IMR-90 (cell line): ENCODE measurements at regions not wholly inside any gene's neighbourhood (a gene's known extent, or its start where the extent isn't known, plus 50 kb on each side); places are given as distances from the start of the nearest gene placed in this dataset.

Experiments
- ATAC-seq: fragments of 200-7000 bp; cut with Tn5 transposase; 2 replicates; pipeline ENCODE4 v1.9.1; 2020; ENCODE audit warnings: low read depth, mild to moderate bottlenecking, moderate library complexity
- BruUV-seq: library from RNA; stranded (reverse); fragments of 400-500 nt; replicated peaks from 2 replicates; lab custom pipeline; 2021; lab: Mats Ljungman, UMichigan
- CTCF ChIA-PET: fragments of 300-600 bp; formaldehyde crosslinking; extraction: SDS; loops from one replicate; lab custom pipeline; 2021; ENCODE audit warnings: antibody characterized with exemption; lab: Yijun Ruan, JAX
- POLR2A ChIA-PET: fragments of 300-600 bp; sonication (Branson Sonifier 250); formaldehyde crosslinking; loops from one replicate; lab custom pipeline; 2022; ENCODE audit warnings: antibody characterized with exemption; ENCODE audit not compliant: unreplicated experiment; lab: Charles Lee
- DNase-seq: peaks from one replicate; pipeline ENCODE4 v3.0.0; 2013
- H2AFZ ChIP-seq: replicated peaks from 2 replicates; pipeline ENCODE3; 2013; ENCODE audit warnings: low read length, mild to moderate bottlenecking; ENCODE audit not compliant: poor library complexity
- H2AK5ac ChIP-seq: 2 replicates; pipeline ENCODE4 v1.6.1; 2013; ENCODE audit warnings: low read depth, low read length, inconsistent platforms
- H2AK9ac ChIP-seq: replicated peaks from 2 replicates; pipeline ENCODE3; 2013; ENCODE audit warnings: mild to moderate bottlenecking, low read depth, low read length, moderate library complexity; ENCODE audit not compliant: poor library complexity
- H2BK120ac ChIP-seq: 2 replicates; pipeline ENCODE4 v1.6.1; 2013; ENCODE audit warnings: low read depth, low read length, inconsistent platforms
- H2BK15ac ChIP-seq: 3 replicates; pipeline ENCODE4 v1.6.1; 2013; ENCODE audit warnings: low read depth, low read length, inconsistent platforms
- H2BK20ac ChIP-seq: 2 replicates; pipeline ENCODE4 v1.6.1; 2013; ENCODE audit warnings: low read depth, mild to moderate bottlenecking, inconsistent platforms, low read length, moderate library complexity
- H2BK5ac ChIP-seq: 2 replicates; pipeline ENCODE4 v1.6.1; 2013; ENCODE audit warnings: mild to moderate bottlenecking, low read depth, low read length, inconsistent platforms; ENCODE audit not compliant: poor library complexity, severe bottlenecking
- H3K14ac ChIP-seq: replicated peaks from 2 replicates; pipeline ENCODE4 v1.6.1; 2013; ENCODE audit warnings: low read depth, low read length, inconsistent platforms
- H3K18ac ChIP-seq: 2 replicates; pipeline ENCODE4 v1.6.1; 2013; ENCODE audit warnings: low read depth, low read length, control low read depth
- H3K23ac ChIP-seq: 2 replicates; pipeline ENCODE4 v1.6.1; 2013; ENCODE audit warnings: low read depth, low read length, inconsistent platforms
- H3K27ac ChIP-seq: 2 replicates; pipeline ENCODE4 v1.5.1; 2013; ENCODE audit warnings: mild to moderate bottlenecking, control low read depth, low read length; ENCODE audit not compliant: insufficient read depth
- H3K27me3 ChIP-seq: 2 replicates; pipeline ENCODE4 v1.6.1; 2013; ENCODE audit warnings: low read length; ENCODE audit not compliant: control insufficient read depth, insufficient read depth
- H3K36me3 ChIP-seq: 2 replicates; pipeline ENCODE4 v1.6.1; 2013; ENCODE audit warnings: low read length, mixed read lengths; ENCODE audit not compliant: control insufficient read depth, insufficient read depth
- H3K4ac ChIP-seq: 2 replicates; pipeline ENCODE4 v1.6.1; 2013; ENCODE audit warnings: low read depth, low read length, inconsistent platforms
- H3K4me1 ChIP-seq: 2 replicates; pipeline ENCODE4 v1.6.1; 2013; ENCODE audit warnings: low read length, mixed read lengths; ENCODE audit not compliant: control insufficient read depth, insufficient read depth
- H3K4me2 ChIP-seq: 2 replicates; pipeline ENCODE4 v1.6.1; 2013; ENCODE audit warnings: low read depth, mild to moderate bottlenecking, control low read depth, low read length, moderate library complexity
- H3K4me3 ChIP-seq: 2 replicates; pipeline ENCODE4 v1.5.1; 2013; ENCODE audit warnings: low read depth, mild to moderate bottlenecking, control low read depth, low read length, moderate library complexity; ENCODE audit not compliant: insufficient read depth
- H3K56ac ChIP-seq: 2 replicates; pipeline ENCODE4 v1.6.1; 2013; ENCODE audit warnings: low read length, inconsistent platforms; ENCODE audit not compliant: insufficient read depth; ENCODE audit errors: extremely low read depth
- H3K79me1 ChIP-seq, 2 experiments: 2 replicates each; pipeline ENCODE4 v1.6.1; 2013; ENCODE audit warnings: low read length in 2 of 2, inconsistent platforms in 1 of 2, low read depth in 1 of 2
- H3K9ac ChIP-seq: 2 replicates; pipeline ENCODE4 v1.6.1; 2013; ENCODE audit warnings: low read depth, low read length, control low read depth
- H3K9me1 ChIP-seq: 2 replicates; pipeline ENCODE4 v1.6.1; 2013; ENCODE audit warnings: low read length, inconsistent platforms; ENCODE audit not compliant: insufficient read depth
- H3K9me3 ChIP-seq: 2 replicates; pipeline ENCODE4 v1.6.1; 2013; ENCODE audit warnings: low read length; ENCODE audit not compliant: control insufficient read depth, insufficient read depth
- H4K20me1 ChIP-seq: 2 replicates; pipeline ENCODE4 v1.6.1; 2013; ENCODE audit warnings: low read length, inconsistent platforms; ENCODE audit not compliant: insufficient read depth
- H4K5ac ChIP-seq: 2 replicates; pipeline ENCODE4 v1.6.1; 2013; ENCODE audit warnings: mild to moderate bottlenecking, low read depth, low read length, control low read depth
- H4K8ac ChIP-seq, 2 experiments: 2 replicates each; pipeline ENCODE4 v1.6.1; 2013; ENCODE audit warnings: low read depth in 2 of 2, low read length in 2 of 2, control low read depth in 1 of 2, inconsistent platforms in 1 of 2
- H4K91ac ChIP-seq: 2 replicates; pipeline ENCODE4 v1.6.1; 2013; ENCODE audit warnings: low read depth, low read length, inconsistent platforms; ENCODE audit not compliant: insufficient read depth
- BHLHE40 ChIP-seq: fragments of 150-350 bp; IDR thresholded peaks from 2 replicates; pipeline ENCODE4 v1.6.1; 2016; ENCODE audit warnings: mild to moderate bottlenecking, low read depth, low read length
- CEBPB ChIP-seq: IDR thresholded peaks from 2 replicates; pipeline ENCODE4 v1.6.1; 2012; ENCODE audit warnings: low read depth, low read length, improper control_type of control experiment
- CTCF ChIP-seq: conservative IDR thresholded peaks from 2 replicates; pipeline ENCODE4 v1.5.1; 2012; ENCODE audit warnings: mild to moderate bottlenecking, low read depth, low read length, improper control_type of control experiment
- ELK1 ChIP-seq: fragments of 150-350 bp; IDR thresholded peaks from 2 replicates; pipeline ENCODE4 v1.6.1; 2016; ENCODE audit warnings: low read depth, mild to moderate bottlenecking, low read length, moderate library complexity, borderline replicate concordance
- FOS ChIP-seq: fragments of 150-350 bp; IDR thresholded peaks from 2 replicates; pipeline ENCODE4 v1.6.1; 2016; ENCODE audit warnings: low read depth, low read length
- MAZ ChIP-seq: IDR thresholded peaks from 2 replicates; pipeline ENCODE4 v1.6.1; 2012; ENCODE audit warnings: low read depth, mild to moderate bottlenecking, low read length, improper control_type of control experiment, moderate library complexity, borderline replicate concordance
- MXI1 ChIP-seq: IDR thresholded peaks from 2 replicates; pipeline ENCODE4 v1.6.1; 2012; ENCODE audit warnings: low read depth, mild to moderate bottlenecking, low read length, moderate library complexity, borderline replicate concordance
- NFE2L2 ChIP-seq: fragments of 150-350 bp; IDR thresholded peaks from 2 replicates; pipeline ENCODE4 v1.6.1; 2016; ENCODE audit warnings: low read depth, mild to moderate bottlenecking, low read length
- POLR2A ChIP-seq: IDR thresholded peaks from 2 replicates; pipeline ENCODE4 v1.6.1; 2012; ENCODE audit warnings: mild to moderate bottlenecking, low read depth, low read length
- RCOR1 ChIP-seq: IDR thresholded peaks from 2 replicates; pipeline ENCODE4 v1.6.1; 2012; ENCODE audit warnings: mild to moderate bottlenecking, low read length, improper control_type of control experiment; ENCODE audit not compliant: insufficient replicate concordance
- SMC3 ChIP-seq: fragments of 150-350 bp; IDR thresholded peaks from 2 replicates; pipeline ENCODE4 v1.6.1; 2016; ENCODE audit warnings: low read depth, mild to moderate bottlenecking, antibody characterized with exemption, low read length, moderate library complexity
- USF2 ChIP-seq: fragments of 150-350 bp; IDR thresholded peaks from 2 replicates; pipeline ENCODE4 v1.6.1; 2017; ENCODE audit warnings: mild to moderate bottlenecking, antibody characterized with exemption, low read length, low read depth
- WGBS, 2 experiments: methylation state at CpG; one replicate each; pipeline versions ENCODE4 v1.1.5 to v1.1.7; 2013; ENCODE audit warnings: missing lambda C conversion rate in 2 of 2; ENCODE audit not compliant: insufficient read length in 1 of 2; ENCODE audit errors: extremely low coverage in 2 of 2; 5-methylcytosine and 5-hydroxymethylcytosine counted together
- dilution Hi-C: fragments of 300-500 bp; cut with HindIII; formaldehyde crosslinking; loops from one replicate; pipeline ENCODE4 v1.14.3; 2018; ENCODE audit warnings: low sequenced_read_pairs; ENCODE audit not compliant: unreplicated experiment
- in situ Hi-C: fragments of 300-500 bp; cut with MboI; formaldehyde crosslinking; loops from 3 replicates; pipeline ENCODE4 v1.14.3; 2019; ENCODE audit warnings: low sequenced_read_pairs, inconsistent platforms, mixed read lengths
- intact Hi-C: fragments of 100-400 bp; cut with micrococcal nuclease; formaldehyde crosslinking; loops from 2 replicates; pipeline ENCODE4 v1.10.0; 2022

GRCh38 chr12:60805364-60805763 is 1209.5 kb downstream of the SLC16A7 start:
- H4K5ac ChIP-seq, result no peak overlapping the region
- H3K27ac ChIP-seq, result no peak overlapping the region
- ChIA-PET CTCF (no interaction called here), POLR2A (no interaction called here)
- H3K4me2 ChIP-seq, result no peak overlapping the region
- H3K14ac ChIP-seq, result no peak overlapping the region
- intact Hi-C loops, result no loop called here
- no peak overlapping the region for H2BK5ac ChIP-seq
- H3K18ac ChIP-seq, result no peak overlapping the region
- peak overlapping the region; percentile 42; the same call in 1 of the 2 replicates for H3K4ac ChIP-seq
- H2AK9ac ChIP-seq, result no peak overlapping the region
- WGBS, 2 experiments, result 0% methylated on average over 1 of the region's 4 CpGs; no CpG with 5 or more reads in 1 of the 2 experiments
- H3K27me3 ChIP-seq, result no peaks in the 10 kb centered on the region
- no peaks in the 10 kb centered on the region for H4K20me1 ChIP-seq
- no peak overlapping the region for H3K56ac ChIP-seq
- no peaks in the 10 kb centered on the region for H3K36me3 ChIP-seq
- DNase-seq (no peak), ATAC-seq (no peak)
- no peaks in the 10 kb centered on the region for H3K9me1 ChIP-seq
- BruUV-seq, result no TSS peak
- no peaks in the 10 kb centered on the region for H3K4me1 ChIP-seq
- H3K9ac ChIP-seq, result no peak overlapping the region
- H2BK15ac ChIP-seq, result no peak overlapping the region
- H3K79me1 ChIP-seq, result no peaks in the 10 kb centered on the region
- no peaks in the 10 kb centered on the region for H3K9me3 ChIP-seq
- in situ Hi-C loops, result no loop called here
- H4K8ac ChIP-seq, result no peak overlapping the region
- no peak overlapping the region for H2AFZ ChIP-seq
- no peak overlapping the region for H4K91ac ChIP-seq
- peak overlapping the region; percentile 41 for H2BK20ac ChIP-seq
- H3K23ac ChIP-seq, result no peak overlapping the region
- H3K4me3 ChIP-seq, result no peak overlapping the region
- H2BK120ac ChIP-seq, result peak overlapping the region; percentile 20
- no peak overlapping the region for H2AK5ac ChIP-seq
- dilution Hi-C loops, result no loop called here
- TF ChIP-seq SMC3 (no peak), RCOR1 (no peak), FOS (no peak), BHLHE40 (no peak), CTCF (no peak), MXI1 (no peak), ELK1 (no peak), USF2 (no peak), CEBPB (no peak), POLR2A (no peak), NFE2L2 (no peak), MAZ (no peak)
